TTC549 (cell line): ENCODE measurements at regions not wholly inside any gene's neighbourhood (a gene's known extent, or its start where the extent isn't known, plus 50 kb on each side); places are given as distances from the start of the nearest gene placed in this dataset.
A peak's percentile ranks its signal among the peaks of the same experiment; 100 is the strongest.
"Not testable (repeated sequence)": the region's sequence is repeated elsewhere in the genome, so short reads cannot be mapped to it uniquely, and the experiment has no call there.

Experiments
- FAIRE-seq: peaks from 2 replicates; lab custom pipeline; 2012; peaks lifted over from hg19 to GRCh38; lab: Jason Lieb, UNC

- FAIRE-seq = no peak
Observed at GRCh38 chr6:27854421-27854820, 57.8 kb downstream of the OR2B2 start.

GRCh38 chr6:27851440-27851839 is 60.8 kb downstream of the OR2B2 start:
- FAIRE-seq = no peak

GRCh38 chr6:27849001-27849400 is 63.2 kb downstream of the OR2B2 start:
- not testable (repeated sequence) for FAIRE-seq

GRCh38 chr6:27847706-27848105 is 64.5 kb downstream of the OR2B2 start:
- no peak for FAIRE-seq

GRCh38 chr6:27840572-27840971 is 71.6 kb downstream of the OR2B2 start:
- FAIRE-seq = no peak

GRCh38 chr6:27839626-27840475 is 72.3 kb downstream of the OR2B2 start:
- no peak for FAIRE-seq

- FAIRE-seq = no peak
Observed at GRCh38 chr6:27838945-27839625, 73.1 kb downstream of the OR2B2 start.

GRCh38 chr6:27838058-27838944 is 73.9 kb downstream of the OR2B2 start:
- peak; percentile 96 for FAIRE-seq

- FAIRE-seq = no peak
Observed at GRCh38 chr6:27837625-27838057, 74.6 kb downstream of the OR2B2 start.

- FAIRE-seq = peak; percentile 62
Observed at GRCh38 chr6:27836783-27837624, 75.2 kb downstream of the OR2B2 start.

GRCh38 chr6:27836141-27836782 is 75.9 kb downstream of the OR2B2 start:
- no peak for FAIRE-seq

- FAIRE-seq = no peak
Observed at GRCh38 chr6:27834879-27835549, 77.2 kb downstream of the OR2B2 start.

GRCh38 chr6:27834384-27834783 is 77.8 kb downstream of the OR2B2 start:
- FAIRE-seq = peak; percentile 15

- FAIRE-seq = peak; percentile 82
Observed at GRCh38 chr6:27831434-27832081, 80.6 kb downstream of the OR2B2 start.

- not testable (repeated sequence) for FAIRE-seq
Observed at GRCh38 chr6:27830600-27831433, 81.4 kb downstream of the OR2B2 start.

- FAIRE-seq = no peak
Observed at GRCh38 chr6:27830212-27830599, 82.0 kb downstream of the OR2B2 start.

- no peak for FAIRE-seq
Observed at GRCh38 chr6:27829453-27830211, 82.6 kb downstream of the OR2B2 start.

GRCh38 chr6:27827477-27827876 is 84.7 kb downstream of the OR2B2 start:
- not testable (repeated sequence) for FAIRE-seq
